H1 (cell line): ENCODE measurements at regions not wholly inside any gene's neighbourhood (a gene's known extent, or its start where the extent isn't known, plus 50 kb on each side); places are given as distances from the start of the nearest gene placed in this dataset.

Source experiments
- CTCF ChIA-PET: fragments of 300-600 bp; sonication (Branson Sonifier 250); formaldehyde crosslinking; loops from one replicate; lab custom pipeline; 2021; ENCODE audit not compliant: partially characterized antibody; lab: Charles Lee
- POLR2A ChIA-PET: fragments of 300-600 bp; sonication (Branson Sonifier 250); formaldehyde crosslinking; loops from one replicate; lab custom pipeline; 2021; ENCODE audit warnings: inconsistent platforms; ENCODE audit not compliant: partially characterized antibody; lab: Charles Lee
- DNase-seq, 2 experiments: peaks; one replicate each; pipeline versions ENCODE4 v3.0.0 to v3.0.0-alpha.2; 2010 to 2022; ENCODE audit warnings: low spot score in 2 of 2, low read depth in 1 of 2, mixed read lengths in 1 of 2
- FAIRE-seq: peaks from 2 replicates; lab custom pipeline; 2011; peaks lifted over from hg19 to GRCh38; lab: Jason Lieb, UNC
- H2AFZ ChIP-seq: 2 replicates; pipeline ENCODE4 v1.8.1; 2012; ENCODE audit warnings: low read length, inconsistent platforms
- H2AK5ac ChIP-seq: 2 replicates; pipeline ENCODE4 v1.6.1; 2013; ENCODE audit warnings: low read depth, low read length
- H2BK120ac ChIP-seq: replicated peaks from 2 replicates; pipeline ENCODE3; 2013; ENCODE audit warnings: low read depth, low read length, inconsistent platforms
- H2BK12ac ChIP-seq: 2 replicates; pipeline ENCODE4 v1.6.1; 2013; ENCODE audit warnings: low read depth, low read length
- H2BK15ac ChIP-seq: 2 replicates; pipeline ENCODE4 v1.6.1; 2013; ENCODE audit warnings: low read length
- H2BK20ac ChIP-seq: 2 replicates; pipeline ENCODE4 v1.6.1; 2013; ENCODE audit warnings: low read length
- H2BK5ac ChIP-seq: 2 replicates; pipeline ENCODE4 v1.6.1; 2013; ENCODE audit warnings: low read depth, low read length
- H3K14ac ChIP-seq: 2 replicates; pipeline ENCODE4 v1.6.1; 2013; ENCODE audit warnings: inconsistent platforms; ENCODE audit not compliant: insufficient read length
- H3K18ac ChIP-seq: 2 replicates; pipeline ENCODE4 v1.6.1; 2013; ENCODE audit warnings: low read length; ENCODE audit errors: extremely low read depth
- H3K23ac ChIP-seq: 2 replicates; pipeline ENCODE4 v1.6.1; 2013; ENCODE audit warnings: inconsistent platforms; ENCODE audit not compliant: insufficient read length
- H3K23me2 ChIP-seq: 2 replicates; pipeline ENCODE4 v1.6.1; 2013; ENCODE audit warnings: low read depth, low read length
- H3K27ac ChIP-seq: 2 replicates; pipeline ENCODE4 v1.6.1; 2011; ENCODE audit warnings: low read depth, low read length, inconsistent platforms
- H3K27me3 ChIP-seq, 4 experiments: replicated peaks in 1 of 4; 1 replicate in 1 of 4; 2 replicates in 3 of 4; pipeline versions ENCODE4 v1.6.1 to v1.8.1; 2011 to 2013; ENCODE audit warnings: low read length in 3 of 4, mild to moderate bottlenecking in 3 of 4, inconsistent platforms in 2 of 4, mixed read lengths in 2 of 4, moderate library complexity in 1 of 4; ENCODE audit not compliant: control insufficient read depth in 3 of 4, insufficient read depth in 3 of 4; ENCODE audit errors: extremely low read depth in 1 of 4
- H3K36me3 ChIP-seq, 4 experiments: 2 replicates each; pipeline versions ENCODE4 v1.6.1 to v1.8.1; 2011 to 2013; ENCODE audit warnings: mild to moderate bottlenecking in 4 of 4, low read length in 3 of 4, moderate library complexity in 2 of 4, control low read depth in 1 of 4, inconsistent platforms in 1 of 4; ENCODE audit not compliant: insufficient read depth in 4 of 4, control insufficient read depth in 2 of 4
- H3K4ac ChIP-seq: replicated peaks from 2 replicates; pipeline ENCODE3; 2013; ENCODE audit warnings: low read length, low read depth, mixed read lengths, inconsistent platforms; ENCODE audit not compliant: insufficient read length
- H3K4me1 ChIP-seq, 4 experiments: replicated peaks in 1 of 4; 1 replicate in 1 of 4; 2 replicates in 3 of 4; pipeline versions ENCODE4 v1.6.1 to v1.8.1; 2011 to 2013; ENCODE audit warnings: low read length in 3 of 4, inconsistent platforms in 2 of 4, mixed read lengths in 1 of 4; ENCODE audit not compliant: insufficient read depth in 4 of 4, control insufficient read depth in 3 of 4
- H3K4me2 ChIP-seq, 2 experiments: 2 replicates each; pipeline versions ENCODE4 v1.6.1 to v1.8.1; 2011 to 2013; ENCODE audit warnings: low read depth in 2 of 2, low read length in 2 of 2, control low read depth in 1 of 2, inconsistent platforms in 1 of 2, mild to moderate bottlenecking in 1 of 2; ENCODE audit not compliant: insufficient read depth in 1 of 2
- H3K4me3 ChIP-seq, 4 experiments: fragments of 200-600, 300-600 bp in 1 of 4; sonication (generic), shearing (Covaris generic), sonication (Bioruptor Twin) in 1 of 4; 2 replicates each; pipeline versions ENCODE4 v1.5.1 to v1.8.1; 2011 to 2016; ENCODE audit warnings: low read length in 4 of 4, low read depth in 3 of 4, control low read depth in 2 of 4, inconsistent platforms in 2 of 4, mild to moderate bottlenecking in 2 of 4, mixed read lengths in 1 of 4, moderate library complexity in 1 of 4; ENCODE audit not compliant: insufficient read depth in 2 of 4; ENCODE audit errors: extremely low read depth in 1 of 4
- H3K56ac ChIP-seq: replicated peaks from 2 replicates; pipeline ENCODE3; 2013; ENCODE audit warnings: low read depth, mild to moderate bottlenecking, mixed read lengths, low read length, inconsistent platforms; ENCODE audit not compliant: insufficient read length
- H3K79me1 ChIP-seq: 2 replicates; pipeline ENCODE4 v1.6.1; 2013; ENCODE audit warnings: low read depth, low read length, control low read depth
- H3K79me2 ChIP-seq, 2 experiments: 2 replicates each; pipeline versions ENCODE4 v1.6.1 to v1.8.1; 2012 to 2013; ENCODE audit warnings: low read length in 2 of 2, mild to moderate bottlenecking in 2 of 2, inconsistent platforms in 1 of 2; ENCODE audit not compliant: insufficient read depth in 2 of 2, control insufficient read depth in 1 of 2
- H3K9ac ChIP-seq, 4 experiments: replicated peaks in 1 of 4; 1 replicate in 1 of 4; 2 replicates in 3 of 4; pipeline versions ENCODE4 v1.6.1 to v1.8.1; 2011 to 2013; ENCODE audit warnings: low read depth in 3 of 4, low read length in 3 of 4, control low read depth in 2 of 4, mild to moderate bottlenecking in 2 of 4, moderate library complexity in 2 of 4, inconsistent platforms in 1 of 4; ENCODE audit errors: extremely low read depth in 1 of 4
- H3K9me3 ChIP-seq, 2 experiments: 2 replicates each; pipeline versions ENCODE4 v1.6.1 to v1.8.1; 2012 to 2013; ENCODE audit warnings: mild to moderate bottlenecking in 2 of 2, moderate library complexity in 2 of 2, control low read depth in 1 of 2, inconsistent platforms in 1 of 2, low read depth in 1 of 2, low read length in 1 of 2, mixed read lengths in 1 of 2; ENCODE audit not compliant: insufficient read depth in 2 of 2
- H4K20me1 ChIP-seq, 2 experiments: replicated peaks in 1 of 2; 2 replicates each; pipeline versions ENCODE3 to v1.8.1; 2011 to 2013; ENCODE audit warnings: inconsistent platforms in 2 of 2, low read length in 2 of 2, mild to moderate bottlenecking in 1 of 2; ENCODE audit not compliant: insufficient read depth in 2 of 2, control insufficient read depth in 1 of 2
- H4K5ac ChIP-seq: 2 replicates; pipeline ENCODE4 v1.6.1; 2013; ENCODE audit warnings: low read length, low read depth, mixed read lengths, inconsistent platforms; ENCODE audit not compliant: insufficient read length
- H4K8ac ChIP-seq: 2 replicates; pipeline ENCODE4 v1.8.0; 2013; ENCODE audit warnings: mild to moderate bottlenecking, moderate library complexity, low read length, inconsistent platforms; ENCODE audit not compliant: insufficient read depth; ENCODE audit errors: extremely low read depth
- H4K91ac ChIP-seq: replicated peaks from 2 replicates; pipeline ENCODE3; 2013; ENCODE audit warnings: low read length, mixed read lengths, inconsistent platforms; ENCODE audit not compliant: insufficient read length
- CBX8 ChIP-seq: fragments of 300-800, 300-1000 bp; sonication (generic); IDR thresholded peaks from 2 replicates; pipeline ENCODE4 v1.7.1; 2016; ENCODE audit warnings: low read depth, low read length, borderline replicate concordance
- EGR1 ChIP-seq: IDR thresholded peaks from 2 replicates; pipeline ENCODE4 v1.6.1; 2011; ENCODE audit warnings: low read depth, low read length, borderline replicate concordance
- GTF2F1 ChIP-seq: IDR thresholded peaks from 2 replicates; pipeline ENCODE4 v1.6.1; 2012; ENCODE audit warnings: low read depth, low read length, improper control_type of control experiment, borderline replicate concordance
- JUN ChIP-seq: IDR thresholded peaks from 2 replicates; pipeline ENCODE4 v1.6.1; 2011; ENCODE audit warnings: low read depth, mild to moderate bottlenecking, improper control_type of control experiment, low read length
- KDM1A ChIP-seq: fragments of 200-600, 300-600 bp; sonication (generic); IDR thresholded peaks from 2 replicates; pipeline ENCODE4 v1.7.1; 2016; ENCODE audit warnings: mild to moderate bottlenecking, low read length, borderline replicate concordance
- RNF2 ChIP-seq: fragments of 200-900, 300-1000 bp; sonication (generic); IDR thresholded peaks from 2 replicates; pipeline ENCODE4 v1.7.1; 2016; ENCODE audit warnings: borderline replicate concordance, low read depth, mild to moderate bottlenecking, antibody characterized with exemption, low read length; ENCODE audit not compliant: poor library complexity, severe bottlenecking; ENCODE audit errors: missing control alignments
- SAP30 ChIP-seq: fragments of 300-600 bp; sonication (generic); IDR thresholded peaks from 2 replicates; pipeline ENCODE4 v1.7.1; 2012; ENCODE audit warnings: low read length, moderate library complexity, mild to moderate bottlenecking, inconsistent platforms; ENCODE audit not compliant: insufficient read depth, insufficient replicate concordance
- SIX5 ChIP-seq: IDR thresholded peaks from 2 replicates; pipeline ENCODE4 v1.6.1; 2011; ENCODE audit warnings: mild to moderate bottlenecking, low read depth, low read length
- SP1 ChIP-seq: IDR thresholded peaks from 2 replicates; pipeline ENCODE4 v1.6.1; 2011; ENCODE audit warnings: low read depth, low read length
- TAF1 ChIP-seq: IDR thresholded peaks from 2 replicates; pipeline ENCODE4 v1.6.1; 2011; ENCODE audit warnings: mild to moderate bottlenecking, low read depth, low read length
- TBP ChIP-seq: IDR thresholded peaks from 2 replicates; pipeline ENCODE4 v1.6.1; 2011; ENCODE audit warnings: low read depth, low read length, improper control_type of control experiment
- TEAD4 ChIP-seq: IDR thresholded peaks from 2 replicates; pipeline ENCODE4 v1.6.1; 2012; ENCODE audit warnings: low read depth, low read length, inconsistent platforms, mixed read lengths
- WGBS, 2 experiments: shearing (Covaris generic) in 1 of 2; methylation state at CpG; one replicate each; pipeline versions ENCODE4 v1.1.6 to v1.1.7; 2013 to 2015; ENCODE audit warnings: low lambda C conversion rate in 2 of 2, mixed read lengths in 2 of 2, inconsistent platforms in 1 of 2, low coverage in 1 of 2, missing lambda C conversion rate in 1 of 2; ENCODE audit not compliant: insufficient replicate concordance in 2 of 2, insufficient coverage in 1 of 2, insufficient read length in 1 of 2; ENCODE audit errors: extremely low coverage in 1 of 2, missing lambda C conversion rate in 1 of 2; 5-methylcytosine and 5-hydroxymethylcytosine counted together
- TF ChIP-seq, protein P1 (sequence below): IDR thresholded peaks from 2 replicates; pipeline ENCODE4 v1.6.1; 2012; ENCODE audit warnings: low read length, inconsistent platforms

DNA sequence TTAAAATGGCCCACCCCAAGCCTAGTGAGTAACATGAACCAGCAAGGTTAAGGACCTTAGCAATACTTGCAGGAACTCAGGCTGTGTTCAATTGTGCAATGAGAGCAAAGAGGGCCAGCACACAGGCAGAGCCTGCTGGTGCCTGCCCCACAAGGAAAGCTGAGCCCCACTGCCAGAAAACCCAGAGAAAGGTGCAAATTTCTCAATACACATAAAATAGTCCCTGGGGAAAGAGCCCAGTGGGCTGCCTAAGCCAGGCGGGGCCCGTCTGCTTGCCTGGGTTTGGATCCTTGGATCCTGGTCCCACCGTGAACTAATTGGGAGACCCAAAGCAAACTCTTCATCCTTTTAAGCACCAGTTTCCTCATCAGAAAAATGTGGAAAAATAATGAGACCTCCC lies 128.5 kb upstream of the CACNA1E start:
- Histone ChIP-seq H2BK120ac (no peak overlapping the region), H4K5ac (no peak overlapping the region), H3K9ac (no peak overlapping the region), H3K4ac (no peak overlapping the region), H4K8ac (no peak overlapping the region), H3K27ac (no peak overlapping the region), H3K56ac (no peak overlapping the region), H2BK12ac (no peak overlapping the region), H3K18ac (no peak overlapping the region), H2AK5ac (no peak overlapping the region), H4K20me1 (no peaks in the 10 kb centered on the region), H2BK15ac (no peak overlapping the region), H3K4me3 (no peak overlapping the region), H3K23ac (no peak overlapping the region), H3K79me1 (no peaks in the 10 kb centered on the region), H2BK20ac (no peak overlapping the region), H3K79me2 (no peaks in the 10 kb centered on the region), H3K14ac (no peak overlapping the region), H2AFZ (no peak overlapping the region), H3K4me1 (no peaks in the 10 kb centered on the region), H3K27me3 (no peaks in the 10 kb centered on the region), H4K91ac (no peak overlapping the region), H3K23me2 (no peaks in the 10 kb centered on the region; the same call in 1 of the 2 replicates), H2BK5ac (no peak overlapping the region), H3K36me3 (no peaks in the 10 kb centered on the region), H3K9me3 (no peaks in the 10 kb centered on the region), H3K4me2 (no peak overlapping the region)
- 92% methylated on average over 3 of the region's 3 CpGs; no CpG with 5 or more reads in 1 of the 2 experiments for WGBS, 2 experiments
- POLR2A ChIA-PET, result no interaction called here
- no peak for FAIRE-seq
- no peak for DNase-seq
- CTCF ChIA-PET, result no interaction called here
- no peak for TF ChIP-seq TAF1
- TF ChIP-seq JUN, result no peak
- TF ChIP-seq SAP30, result no peak
- TF ChIP-seq GTF2F1, result no peak
- TF ChIP-seq TBP, result no peak
- no peak for TF ChIP-seq TEAD4
- no peak for TF ChIP-seq RNF2
- no peak for TF ChIP-seq EGR1
- TF ChIP-seq SIX5, result no peak
- TF ChIP-seq KDM1A, result no peak
- no peak for TF ChIP-seq CBX8
- TF ChIP-seq, protein P1, sequence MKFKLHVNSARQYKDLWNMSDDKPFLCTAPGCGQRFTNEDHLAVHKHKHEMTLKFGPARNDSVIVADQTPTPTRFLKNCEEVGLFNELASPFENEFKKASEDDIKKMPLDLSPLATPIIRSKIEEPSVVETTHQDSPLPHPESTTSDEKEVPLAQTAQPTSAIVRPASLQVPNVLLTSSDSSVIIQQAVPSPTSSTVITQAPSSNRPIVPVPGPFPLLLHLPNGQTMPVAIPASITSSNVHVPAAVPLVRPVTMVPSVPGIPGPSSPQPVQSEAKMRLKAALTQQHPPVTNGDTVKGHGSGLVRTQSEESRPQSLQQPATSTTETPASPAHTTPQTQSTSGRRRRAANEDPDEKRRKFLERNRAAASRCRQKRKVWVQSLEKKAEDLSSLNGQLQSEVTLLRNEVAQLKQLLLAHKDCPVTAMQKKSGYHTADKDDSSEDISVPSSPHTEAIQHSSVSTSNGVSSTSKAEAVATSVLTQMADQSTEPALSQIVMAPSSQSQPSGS, result no peak
- no peak for TF ChIP-seq SP1
